SIG-M5 (cell line): ENCODE measurements at regions not wholly inside any gene's neighbourhood (a gene's known extent, or its start where the extent isn't known, plus 50 kb on each side); places are given as distances from the start of the nearest gene placed in this dataset.
"Not testable (repeated sequence)": the region's sequence is repeated elsewhere in the genome, so short reads cannot be mapped to it uniquely, and the experiment has no call there.

Experiments used
- DNase-seq: peaks from one replicate; lab custom pipeline; 2025; lab: John Stamatoyannopoulos, UW

DNA sequence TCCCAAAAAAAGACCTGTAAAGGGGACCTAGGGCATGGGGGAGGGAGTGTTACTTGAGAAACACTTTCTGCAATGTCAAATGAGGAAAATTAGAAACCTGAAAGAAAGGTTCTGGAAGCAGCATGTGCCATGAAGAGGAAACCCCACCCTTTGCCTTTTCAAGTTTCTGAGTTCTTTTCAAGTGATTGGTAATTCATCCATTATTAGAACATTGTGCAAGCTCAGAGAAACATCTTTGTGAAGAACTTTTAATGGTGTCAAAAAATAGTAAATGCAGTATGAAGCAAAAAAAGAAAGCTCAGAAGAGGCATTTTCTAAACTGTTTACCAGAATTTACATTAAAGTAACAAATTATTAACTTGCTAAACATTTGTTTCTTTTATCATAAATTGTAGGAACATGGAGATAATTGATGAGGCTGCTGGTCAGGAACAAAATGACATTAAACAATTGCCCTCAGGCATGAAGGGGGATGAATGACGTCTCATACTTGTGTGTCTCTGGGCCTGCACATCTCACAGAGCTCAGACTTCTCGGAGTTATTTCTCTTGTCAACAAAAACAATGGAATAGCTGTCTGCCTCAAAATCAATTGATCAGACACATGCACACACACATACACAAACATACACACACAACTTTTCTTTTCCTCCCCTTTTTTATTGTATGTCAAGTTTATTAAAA, 1946.0 kb upstream of the CDH6 start:
- no peak for DNase-seq

DNA sequence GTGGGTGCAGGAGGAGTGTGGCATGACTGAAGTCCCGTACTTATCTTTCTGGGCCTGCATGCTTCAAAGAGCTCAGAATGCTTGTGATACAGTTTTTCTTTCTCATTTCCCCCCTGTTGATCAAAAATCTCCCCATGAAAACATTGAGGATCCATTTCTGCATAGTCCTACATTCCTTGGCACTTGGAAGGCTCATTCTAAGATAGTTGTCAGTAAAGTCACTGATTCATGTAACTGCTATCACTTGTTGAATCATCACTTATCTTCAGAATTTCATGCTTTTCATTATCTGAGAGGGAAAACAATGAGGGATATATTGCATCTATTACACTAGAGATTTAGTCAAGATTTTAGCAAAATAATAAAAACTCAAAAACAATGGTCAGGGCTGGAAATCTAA, 1953.1 kb upstream of the CDH6 start:
- no peak for DNase-seq

DNA sequence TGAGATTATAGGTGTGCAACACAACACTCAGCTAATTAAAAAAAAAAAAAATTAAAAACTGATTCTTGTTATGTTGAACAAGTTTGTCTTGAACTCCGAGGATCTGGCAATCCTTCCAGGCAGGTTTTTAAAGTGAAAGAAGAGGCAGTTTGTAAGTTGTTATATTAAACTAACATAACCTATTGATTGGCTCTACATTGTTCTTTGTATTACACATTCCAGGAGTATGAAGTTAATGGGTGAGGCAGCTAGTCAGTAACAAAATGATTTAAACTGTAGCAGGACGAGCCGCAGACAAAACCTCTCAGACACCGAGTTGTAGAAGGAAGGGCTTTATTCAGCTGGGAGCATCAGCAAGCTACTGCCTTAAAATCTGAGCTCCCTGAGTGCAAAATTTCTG, 1953.9 kb upstream of the CDH6 start:
- DNase-seq = no peak

DNA sequence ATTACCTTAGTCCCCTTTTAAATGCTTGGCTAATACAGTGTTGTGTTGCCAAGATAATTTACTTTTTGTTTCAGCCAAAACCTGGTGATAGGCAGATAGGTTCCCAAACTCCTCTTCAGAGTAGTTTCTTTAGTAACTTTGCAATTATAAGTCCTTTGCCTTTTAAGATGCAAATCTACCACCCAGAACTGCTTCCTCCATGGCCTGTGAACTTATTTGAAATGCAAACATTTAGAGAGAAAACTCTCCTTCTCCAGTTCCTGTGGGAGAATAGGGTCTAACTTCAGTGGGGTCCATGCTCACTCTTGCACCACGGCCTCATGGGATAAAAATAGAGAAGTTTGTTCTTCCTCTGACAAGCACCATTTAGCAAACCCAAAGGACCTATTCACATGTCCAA, 1955.4 kb upstream of the CDH6 start:
- DNase-seq = no peak

DNA sequence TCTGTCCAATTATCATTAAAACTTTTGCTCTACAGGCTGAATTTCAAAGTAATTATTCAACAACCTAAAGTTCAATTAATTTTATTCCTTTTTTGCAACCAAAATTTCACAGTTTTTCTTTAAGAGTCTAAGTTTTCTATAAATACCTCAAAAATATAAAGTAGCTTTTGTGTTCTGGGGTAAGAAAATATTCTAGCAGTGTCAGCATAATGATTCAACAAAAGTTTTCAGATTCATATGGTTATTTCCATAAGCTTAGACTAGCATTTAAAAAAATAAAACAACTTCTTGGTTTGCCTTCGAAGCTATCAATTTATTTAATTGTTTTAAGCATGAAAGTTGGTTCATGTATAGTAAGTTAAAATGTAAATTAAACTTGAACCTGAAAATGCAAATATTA, 1962.3 kb upstream of the CDH6 start:
- DNase-seq = no peak

DNA sequence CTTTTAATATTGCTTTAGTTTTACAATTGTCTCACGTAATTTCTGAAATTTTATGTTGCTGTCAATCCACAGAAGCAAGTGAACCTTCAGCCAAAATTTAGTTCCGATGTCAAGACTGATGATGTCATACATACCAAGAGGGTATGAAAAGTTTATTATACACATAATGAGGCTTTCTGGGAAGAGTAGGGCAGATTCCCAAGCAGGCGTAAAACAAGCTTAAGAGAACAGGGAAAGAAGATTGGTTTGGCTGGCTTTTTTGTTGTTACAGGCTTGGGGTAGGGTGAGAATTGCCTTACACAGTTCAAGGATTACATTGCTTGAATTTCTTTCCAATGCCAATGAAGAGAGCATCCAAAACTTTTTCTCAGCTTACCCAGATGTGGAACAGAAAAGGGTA, 1962.9 kb upstream of the CDH6 start:
- DNase-seq = no peak

DNA sequence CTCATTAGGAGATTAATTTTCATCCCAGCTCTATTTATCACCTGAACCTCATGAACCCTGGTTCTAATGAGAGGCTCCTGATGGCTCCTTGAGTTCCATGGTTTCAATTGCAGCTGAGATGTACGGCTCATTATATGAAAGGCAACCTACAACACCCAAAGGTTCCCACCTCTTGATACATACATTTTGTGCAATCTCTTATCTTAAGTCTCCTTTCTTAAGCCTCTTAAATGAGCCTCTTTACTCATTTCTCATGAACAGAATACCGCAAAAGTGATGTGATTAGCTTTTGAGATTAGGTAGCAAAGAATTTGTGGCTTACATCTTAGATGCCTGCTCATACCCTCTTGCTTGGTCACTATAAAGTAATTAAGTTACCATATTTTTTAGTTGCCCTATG, 1964.0 kb upstream of the CDH6 start:
- no peak for DNase-seq

DNA sequence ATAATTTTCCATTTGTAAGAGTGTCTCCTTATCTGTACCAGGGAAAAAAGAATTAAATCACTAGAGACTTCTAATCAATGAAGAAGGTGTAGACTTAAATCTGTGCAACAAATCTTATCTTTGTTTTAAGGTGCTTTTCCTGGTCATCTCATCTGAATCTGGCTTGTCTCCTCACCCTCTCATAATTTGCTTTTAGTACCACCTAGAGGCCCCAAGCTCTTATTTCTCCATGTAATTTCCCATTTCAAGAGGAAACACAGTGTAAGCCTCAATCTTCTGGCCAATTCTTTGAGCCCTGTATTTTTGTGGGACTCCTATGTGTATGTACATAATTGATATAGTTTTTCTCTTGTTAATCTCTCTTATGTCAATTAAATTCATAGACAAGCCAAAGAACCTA, 1975.3 kb upstream of the CDH6 start:
- no peak for DNase-seq

DNA sequence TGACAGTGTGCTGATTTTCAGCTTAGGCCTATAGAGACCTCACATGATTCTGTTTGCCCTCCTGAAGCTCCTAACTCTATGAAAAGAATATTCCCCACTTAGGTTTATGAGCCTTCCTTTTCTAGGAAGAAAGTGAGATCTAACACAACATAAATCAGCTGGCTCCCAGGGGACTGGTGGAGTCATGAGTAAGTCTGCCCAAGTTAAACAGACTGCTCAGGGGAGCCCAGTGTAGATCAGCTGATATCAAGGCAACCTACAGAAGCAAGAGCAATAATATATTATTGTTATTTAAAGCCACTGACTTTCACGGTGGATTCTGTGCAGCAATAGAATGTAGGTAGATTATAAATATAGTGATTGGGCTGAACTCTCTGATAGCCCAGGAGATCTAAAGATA, 1978.6 kb upstream of the CDH6 start:
- DNase-seq = no peak

DNA sequence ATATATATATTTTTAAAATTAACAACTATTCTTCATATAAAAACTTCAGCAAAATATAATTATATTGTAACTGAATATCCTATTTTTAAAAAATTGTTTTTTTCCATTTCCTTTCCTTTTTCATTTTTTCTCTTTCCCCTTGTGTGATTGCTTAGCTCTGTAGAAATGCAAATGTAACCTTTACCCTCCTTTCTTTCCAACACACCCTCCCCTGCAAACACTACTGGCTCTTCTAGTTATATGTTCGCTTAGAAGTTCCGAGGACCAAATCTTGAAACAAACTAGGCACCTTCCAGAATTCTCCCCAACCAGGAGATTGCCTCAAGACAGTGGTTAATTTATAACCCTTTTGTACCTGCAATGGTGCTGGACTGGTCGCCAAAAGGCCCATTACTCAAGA, 1980.0 kb upstream of the CDH6 start:
- DNase-seq = no peak

DNA sequence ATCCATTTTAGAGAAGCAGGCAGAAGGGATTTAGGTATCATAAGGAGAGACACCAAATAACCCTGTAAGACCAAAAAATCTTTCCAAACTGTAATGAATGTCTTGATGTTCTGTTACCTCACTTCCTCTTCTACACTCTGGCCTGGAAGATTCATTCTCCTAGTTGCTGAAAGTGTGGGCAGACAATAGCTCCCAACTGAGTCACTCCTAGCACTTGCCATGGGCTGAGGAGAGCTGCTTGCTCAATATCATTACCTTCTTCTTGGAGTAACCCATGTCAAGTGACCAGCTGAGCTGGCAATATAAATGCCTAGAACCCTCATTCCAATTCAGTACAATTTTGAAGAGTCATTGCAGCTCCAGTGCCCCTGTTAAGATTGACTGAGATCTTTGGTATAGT, 1985.5 kb upstream of the CDH6 start:
- DNase-seq = no peak

DNA sequence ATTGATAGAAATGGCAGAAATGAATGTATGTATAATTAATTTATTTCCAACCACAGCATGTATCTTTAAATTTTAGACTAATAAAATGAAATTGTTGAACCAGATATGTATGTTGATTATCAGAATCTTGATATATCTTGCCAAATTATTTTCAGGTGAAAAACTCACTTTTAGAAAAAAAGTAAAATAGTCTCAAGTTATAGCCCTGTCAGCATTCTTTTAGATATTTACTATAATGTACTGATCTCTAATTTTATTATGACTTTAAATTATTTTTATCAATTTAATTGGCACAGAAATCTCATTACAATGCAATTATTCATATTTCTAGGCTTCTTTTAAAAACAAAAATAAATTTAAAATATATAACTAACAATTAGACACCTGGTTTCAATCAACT, 1990.4 kb upstream of the CDH6 start:
- DNase-seq = no peak

DNA sequence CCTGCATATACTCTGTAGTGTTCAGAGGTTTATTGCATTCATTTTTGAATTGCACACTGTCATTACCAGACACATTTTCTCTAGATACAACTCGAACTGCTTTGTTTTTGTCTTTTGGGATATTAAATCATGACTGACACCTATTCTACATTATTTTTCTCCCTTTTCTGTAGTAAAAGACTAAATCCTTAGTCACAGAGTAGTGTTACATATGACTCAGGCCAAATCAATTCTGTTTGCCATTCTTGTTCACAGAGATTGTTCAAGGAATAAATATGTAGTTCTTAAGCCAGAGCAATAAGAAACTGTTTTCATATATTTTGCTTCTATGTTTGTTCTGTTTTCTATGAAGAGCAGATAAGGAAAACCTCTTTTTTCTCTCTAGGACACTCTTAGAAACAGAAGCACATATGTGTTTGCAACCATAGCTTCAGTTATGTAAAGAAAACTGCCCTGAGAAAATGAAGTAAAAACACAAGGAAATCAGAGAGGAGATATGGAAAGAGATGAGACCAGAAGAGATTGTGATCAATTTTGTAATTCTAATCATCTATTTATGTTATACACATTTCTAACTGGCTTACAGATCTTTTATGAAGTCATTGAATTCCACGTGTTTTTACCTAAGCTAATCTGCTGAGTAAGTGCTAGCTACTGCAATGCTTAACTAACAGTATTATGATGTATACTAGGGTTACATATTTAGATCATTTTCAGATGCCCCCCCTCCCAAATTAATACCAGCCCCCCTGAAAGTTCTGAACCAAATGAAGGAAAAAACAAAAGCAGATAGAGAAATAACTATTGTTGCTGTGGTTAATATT, 1995.6 kb upstream of the CDH6 start:
- no peak for DNase-seq

DNA sequence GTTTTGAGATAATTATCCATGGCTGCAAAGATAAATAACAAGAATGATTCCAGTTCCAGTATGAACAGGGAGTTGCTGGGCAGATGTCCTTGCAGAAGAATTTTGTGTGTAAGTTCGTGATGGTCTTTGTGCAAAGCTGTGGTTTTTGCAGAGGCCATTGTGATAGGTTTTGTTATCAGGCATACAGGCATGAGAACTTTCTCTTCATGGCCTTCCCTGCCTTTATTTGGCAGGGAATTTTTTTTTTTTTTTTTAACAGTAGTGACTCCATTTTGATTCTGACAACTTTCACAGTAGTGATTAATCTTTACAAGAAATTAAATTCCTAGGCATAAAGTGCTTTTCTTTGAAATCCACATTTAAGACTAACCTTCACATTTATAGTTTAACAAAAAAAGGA, 1999.5 kb upstream of the CDH6 start:
- DNase-seq = no peak

DNA sequence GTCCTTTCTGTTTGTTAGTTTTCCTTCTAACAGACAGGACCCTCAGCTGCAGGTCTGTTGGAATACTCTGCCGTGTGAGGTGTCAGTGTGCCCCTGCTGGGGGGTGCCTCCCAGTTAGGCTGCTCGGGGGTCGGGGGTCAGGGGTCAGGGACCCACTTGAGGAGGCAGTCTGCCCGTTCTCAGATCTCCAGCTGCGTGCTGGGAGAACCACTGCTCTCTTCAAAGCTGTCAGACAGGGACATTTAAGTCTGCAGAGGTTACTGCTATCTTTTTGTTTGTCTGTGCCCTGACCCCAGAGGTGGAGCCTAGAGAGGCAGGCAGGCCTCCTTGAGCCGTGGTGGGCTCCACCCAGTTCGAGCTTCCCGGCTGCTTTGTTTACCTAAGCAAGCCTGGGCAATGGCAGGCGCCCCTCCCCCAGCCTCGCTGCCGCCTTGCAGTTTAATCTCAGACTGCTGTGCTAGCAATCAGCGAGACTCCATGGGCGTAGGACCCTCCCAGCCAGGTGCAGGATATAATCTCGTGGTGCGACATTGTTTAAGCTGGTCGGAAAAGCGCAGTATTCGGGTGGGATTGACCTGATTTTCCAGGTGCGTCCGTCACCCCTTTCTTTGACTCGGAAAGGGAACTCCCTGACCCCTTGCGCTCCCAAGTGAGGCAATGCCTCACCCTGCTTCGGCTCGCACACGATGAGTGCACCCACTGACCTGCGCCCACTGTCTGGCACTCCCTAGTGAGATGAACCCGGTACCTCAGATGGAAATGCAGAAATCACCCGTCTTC, 2002.0 kb upstream of the CDH6 start:
- DNase-seq = not testable (repeated sequence)

DNA sequence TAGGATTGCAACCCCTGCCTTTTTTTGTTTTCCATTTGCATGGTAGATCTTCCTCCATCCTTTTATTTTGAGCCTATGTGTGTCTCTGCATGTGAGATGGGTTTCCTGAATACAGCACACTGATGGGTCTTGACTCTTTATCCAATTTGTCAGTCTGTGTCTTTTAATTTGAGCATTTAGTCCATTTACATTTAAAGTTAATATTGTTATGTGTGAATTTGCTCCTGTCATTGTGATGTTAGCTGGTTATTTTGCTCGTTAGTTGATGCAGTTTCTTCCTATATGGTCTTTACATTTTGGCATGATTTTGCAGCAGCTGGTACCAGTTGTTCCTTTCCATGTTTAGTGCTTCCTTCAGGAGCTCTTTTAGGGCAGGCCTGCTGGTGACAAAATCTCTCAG, 2003.1 kb upstream of the CDH6 start:
- not testable (repeated sequence) for DNase-seq

DNA sequence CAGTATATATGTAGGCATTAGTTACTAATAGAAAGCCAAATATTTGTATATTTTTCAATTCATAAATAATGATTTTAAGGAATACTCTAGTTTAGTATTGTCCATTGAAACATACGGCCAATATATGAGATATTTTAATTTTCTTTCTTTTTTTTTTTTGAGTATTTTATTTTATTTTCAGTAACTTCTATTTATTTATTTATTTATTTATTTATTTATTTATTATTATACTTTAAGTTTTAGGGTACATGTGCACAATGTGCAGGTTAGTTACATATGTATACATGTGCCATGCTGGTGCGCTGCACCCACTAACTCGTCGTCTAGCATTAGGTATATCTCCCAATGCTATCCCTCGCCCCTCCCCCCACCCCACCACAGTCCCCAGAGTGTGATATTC, 2007.1 kb upstream of the CDH6 start:
- not testable (repeated sequence) for DNase-seq

DNA sequence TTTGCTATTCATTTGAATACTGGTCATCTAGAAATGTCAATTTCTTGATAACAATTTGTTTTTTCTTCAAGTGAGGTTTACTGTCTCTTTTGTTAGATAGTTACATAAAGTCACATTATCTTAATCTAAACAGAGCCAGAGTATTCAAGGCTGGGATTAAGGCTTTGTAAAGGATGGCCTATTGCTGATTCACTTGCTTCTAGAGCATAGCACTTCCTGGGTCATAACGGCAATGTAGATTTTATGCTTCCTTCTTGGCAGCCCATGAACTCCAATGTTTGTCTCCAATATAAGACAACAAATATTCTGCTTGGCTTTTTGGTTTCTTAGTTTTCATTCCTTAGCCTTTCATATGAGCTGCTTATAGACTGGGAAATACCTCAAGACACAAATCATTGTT, 2007.9 kb upstream of the CDH6 start:
- no peak for DNase-seq

DNA sequence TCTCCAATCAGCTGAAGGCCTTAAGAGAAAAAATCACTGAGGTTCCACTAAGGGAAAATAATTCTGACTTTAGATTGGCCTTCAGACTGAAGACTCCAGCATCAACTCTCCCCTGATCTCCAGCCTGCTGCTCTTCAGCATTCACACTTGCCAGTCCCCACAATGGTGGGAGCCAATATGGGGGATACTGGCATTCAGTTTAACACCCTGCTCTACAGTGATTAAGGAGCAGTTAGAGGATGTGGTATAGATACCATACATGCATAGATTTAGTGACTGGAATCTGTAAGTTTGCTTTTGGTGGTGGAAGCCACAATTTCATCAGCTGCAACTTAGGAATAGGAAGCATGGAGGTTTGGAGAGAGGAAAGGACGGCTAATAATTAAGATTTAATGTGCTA, 2017.7 kb upstream of the CDH6 start:
- DNase-seq = no peak

DNA sequence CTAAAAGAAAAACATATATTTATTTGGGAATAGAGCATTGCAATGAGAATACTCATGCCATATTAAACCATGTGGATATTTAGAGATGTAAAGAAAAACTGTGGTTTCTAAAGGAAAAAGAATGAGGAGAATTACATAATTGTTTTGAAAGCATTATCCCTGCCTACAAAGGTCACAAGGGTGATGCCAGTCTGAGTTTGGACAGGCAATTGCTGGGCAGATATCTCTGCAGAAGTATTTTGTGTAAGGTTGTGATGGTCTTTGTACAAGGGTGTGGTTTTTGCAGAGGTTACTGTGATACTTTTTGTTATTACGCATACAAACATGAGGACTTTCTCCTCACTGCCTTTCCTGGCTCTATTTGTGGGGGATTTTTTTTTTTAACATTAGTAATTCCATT, 2022.9 kb upstream of the CDH6 start:
- DNase-seq = no peak

DNA sequence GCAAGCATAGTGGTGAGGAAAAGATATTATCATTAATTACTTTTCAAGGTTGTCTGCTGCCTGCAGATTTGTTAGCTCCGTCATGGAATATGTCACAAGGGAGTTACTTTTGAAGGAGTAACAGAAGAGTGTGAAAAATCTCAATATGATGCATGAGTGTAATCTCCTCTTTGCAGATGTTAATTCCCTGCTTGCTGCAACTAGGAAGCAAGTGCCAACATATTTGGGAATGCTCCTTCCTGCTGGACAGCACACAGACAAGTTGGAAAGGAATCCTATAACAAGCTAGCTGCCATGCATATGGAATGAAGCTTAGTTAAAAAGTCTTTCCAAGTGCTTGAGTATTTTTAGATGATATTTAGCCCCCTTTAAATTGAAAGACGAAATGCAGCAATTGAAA, 2023.6 kb upstream of the CDH6 start:
- DNase-seq = no peak

DNA sequence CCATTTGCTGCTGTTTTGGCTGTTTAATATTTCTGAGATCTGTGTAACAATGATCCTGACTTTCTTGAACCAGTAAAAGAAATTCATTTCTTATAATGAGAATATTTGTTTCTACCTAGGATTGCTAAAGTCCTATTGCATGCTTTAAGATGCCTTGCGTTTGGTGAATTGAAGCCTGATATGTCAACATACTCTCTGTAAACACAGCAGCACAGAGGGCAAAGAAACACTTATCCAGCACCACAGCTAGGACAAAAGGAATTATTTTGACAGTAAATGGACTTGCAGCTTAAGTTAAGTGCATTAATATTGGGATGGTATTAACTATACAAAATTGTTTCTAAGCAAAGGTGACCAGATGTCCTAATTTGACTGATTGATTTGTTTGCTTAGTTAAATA, 2031.2 kb upstream of the CDH6 start:
- no peak for DNase-seq
